SK-N-MC (cell line): ENCODE measurements at regions not wholly inside any gene's neighbourhood (a gene's known extent, or its start where the extent isn't known, plus 50 kb on each side); places are given as distances from the start of the nearest gene placed in this dataset.
"Not testable (repeated sequence)": the region's sequence is repeated elsewhere in the genome, so short reads cannot be mapped to it uniquely, and the experiment has no call there.

Experiments used
- DNase-seq: peaks from one replicate; pipeline ENCODE4 v3.0.0-alpha.2; 2011; ENCODE audit warnings: low read depth, low spot score
- H3K27ac ChIP-seq: fragments of 200-600 bp; sonication (generic); 2 replicates; pipeline ENCODE4 v1.5.1; 2016; ENCODE audit warnings: mixed run types
- H3K36me3 ChIP-seq: fragments of 200-600 bp; sonication (generic); 2 replicates; pipeline ENCODE4 v1.6.1; 2017; ENCODE audit warnings: antibody characterized with exemption, low read length, mixed read lengths; ENCODE audit not compliant: insufficient read depth
- H3K4me3 ChIP-seq: fragments of 200-600 bp; sonication (generic); 2 replicates; pipeline ENCODE4 v1.5.1; 2016
- H3K9ac ChIP-seq: fragments of 200-600 bp; sonication (generic); 2 replicates; pipeline ENCODE4 v1.8.0; 2017; ENCODE audit warnings: mixed run types, mixed read lengths; ENCODE audit not compliant: insufficient read length
- H3K9me3 ChIP-seq: fragments of 200-600 bp; sonication (generic); 2 replicates; pipeline ENCODE4 v1.6.1; 2017; ENCODE audit warnings: low read depth, mild to moderate bottlenecking, antibody characterized with exemption, low read length, moderate library complexity, mixed read lengths
- EZH2 ChIP-seq: fragments of 200-600 bp; sonication (generic); IDR thresholded peaks from one replicate; pipeline ENCODE4 v1.6.1; 2017; ENCODE audit warnings: antibody characterized with exemption
- FOXP2 ChIP-seq: optimal IDR thresholded peaks from 2 replicates; pipeline ENCODE3; 2011; ENCODE audit warnings: mild to moderate bottlenecking, moderate library complexity; ENCODE audit not compliant: insufficient read depth; ENCODE audit errors: extremely low read length, control extremely low read depth
- POLR2AphosphoS5 ChIP-seq: IDR thresholded peaks from 2 replicates; pipeline ENCODE4 v1.6.1; 2012; ENCODE audit warnings: mild to moderate bottlenecking, low read depth, low read length, borderline replicate concordance

GRCh38 chr10:130930821-130931220, 380.7 kb downstream of the TCERG1L start:
- H3K36me3 ChIP-seq: no peaks in the 10 kb centered on the region

GRCh38 chr10:130931256-130931655, 380.3 kb downstream of the TCERG1L start:
- H3K27ac ChIP-seq: no peak overlapping the region
- DNase-seq: no peak
- no peaks in the 10 kb centered on the region for H3K9me3 ChIP-seq
- H3K36me3 ChIP-seq: no peaks in the 10 kb centered on the region
- H3K4me3 ChIP-seq: no peak overlapping the region
- TF ChIP-seq FOXP2 (no peak), EZH2 (no peak), POLR2AphosphoS5 (no peak)
- H3K9ac ChIP-seq: no peak overlapping the region

More at GRCh38 chr10:130930821-130931220, 380.7 kb downstream of the TCERG1L start:
- Histone ChIP-seq H3K4me3 (no peak overlapping the region), H3K9ac (no peak overlapping the region), H3K27ac (no peak overlapping the region), H3K9me3 (no peaks in the 10 kb centered on the region)
- DNase-seq: no peak
- TF ChIP-seq FOXP2 (no peak), EZH2 (no peak), POLR2AphosphoS5 (no peak)

DNA sequence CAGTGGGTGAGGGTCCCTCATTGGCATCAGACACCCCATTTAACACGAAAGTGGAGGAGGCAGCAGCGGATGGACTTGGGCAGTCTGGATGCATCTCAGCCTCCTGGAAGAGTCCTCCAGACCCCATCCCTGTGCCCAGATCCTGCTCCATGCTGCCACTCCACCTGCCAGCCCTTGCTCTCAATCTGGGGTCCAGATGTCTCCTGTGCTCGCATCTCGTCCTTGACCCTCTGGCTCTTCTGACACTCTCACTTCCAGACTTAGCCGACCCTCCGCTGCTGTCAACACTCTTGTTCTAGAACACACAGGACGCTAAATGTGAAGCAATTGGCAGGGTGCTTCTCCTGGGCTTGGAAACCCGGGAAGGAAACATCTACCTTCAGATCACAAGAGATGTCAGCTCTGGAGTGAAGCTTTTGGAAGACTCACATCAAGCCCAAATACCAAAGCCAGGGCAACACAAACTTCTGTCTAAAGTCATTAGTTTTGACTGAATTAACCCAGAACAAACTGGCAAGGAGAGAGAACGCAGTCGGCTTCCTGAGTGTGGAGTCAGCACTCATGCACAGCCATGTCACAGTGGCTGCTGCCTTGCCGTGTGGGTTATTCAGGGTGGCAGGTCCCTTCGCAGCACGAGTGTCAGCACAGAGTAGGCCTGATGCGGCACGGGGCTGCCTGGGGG, 379.1 kb downstream of the TCERG1L start:
- Histone ChIP-seq H3K27ac (no peak overlapping the region), H3K9me3 (no peaks in the 10 kb centered on the region), H3K36me3 (no peaks in the 10 kb centered on the region), H3K9ac (no peak overlapping the region), H3K4me3 (no peak overlapping the region)
- TF ChIP-seq POLR2AphosphoS5 (no peak), EZH2 (no peak), FOXP2 (no peak)
- DNase-seq: no peak

GRCh38 chr10:130933008-130933390, 378.5 kb downstream of the TCERG1L start:
- Histone ChIP-seq H3K27ac (no peak overlapping the region), H3K9ac (no peak overlapping the region), H3K4me3 (no peak overlapping the region), H3K9me3 (no peaks in the 10 kb centered on the region), H3K36me3 (no peaks in the 10 kb centered on the region)
- DNase-seq: no peak
- TF ChIP-seq POLR2AphosphoS5 (no peak), EZH2 (no peak), FOXP2 (no peak)

DNA sequence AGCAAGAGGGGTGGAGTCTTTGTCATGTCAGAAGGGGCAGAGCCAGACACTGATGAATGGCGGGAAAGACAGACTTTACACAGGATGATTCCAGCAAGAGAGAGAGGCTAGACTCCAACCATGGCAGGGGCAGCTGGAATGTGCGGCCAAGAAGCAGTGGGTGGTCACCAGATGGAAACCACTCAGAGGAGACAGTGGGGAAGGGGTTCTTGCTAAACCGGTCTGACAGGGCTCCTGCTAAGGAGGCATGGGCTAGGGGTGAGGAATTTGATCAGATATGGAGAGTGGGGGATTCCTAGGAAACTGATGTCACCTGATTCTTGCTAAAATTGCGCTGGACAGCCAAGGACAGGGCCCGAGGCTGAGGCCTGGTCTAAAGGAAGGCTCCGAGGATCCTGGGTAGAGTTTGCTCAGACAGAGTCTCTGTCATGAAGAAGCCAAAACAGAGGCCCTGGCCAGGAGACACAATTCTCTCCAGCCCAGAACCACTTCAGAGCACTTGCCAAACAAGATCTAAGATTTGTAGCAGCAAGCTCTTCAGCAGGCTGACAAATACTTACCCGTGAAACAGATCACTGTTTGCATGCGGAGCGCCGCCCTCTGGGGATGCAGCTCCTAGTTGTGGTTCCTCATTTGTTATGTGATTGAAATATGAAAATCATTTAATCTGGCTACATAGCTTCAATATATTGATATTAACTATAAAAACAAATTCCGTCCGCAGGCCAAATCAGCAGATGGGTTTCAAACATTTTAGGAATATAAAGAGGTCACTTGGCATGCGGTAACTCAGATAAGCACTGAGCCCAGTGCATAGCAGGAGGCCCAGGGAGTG, 377.0 kb downstream of the TCERG1L start:
- TF ChIP-seq EZH2 (no peak), POLR2AphosphoS5 (no peak), FOXP2 (no peak)
- H3K27ac ChIP-seq: no peak overlapping the region
- no peak for DNase-seq
- no peaks in the 10 kb centered on the region for H3K9me3 ChIP-seq
- H3K9ac ChIP-seq: no peak overlapping the region
- H3K4me3 ChIP-seq: no peak overlapping the region
- H3K36me3 ChIP-seq: no peaks in the 10 kb centered on the region

DNA sequence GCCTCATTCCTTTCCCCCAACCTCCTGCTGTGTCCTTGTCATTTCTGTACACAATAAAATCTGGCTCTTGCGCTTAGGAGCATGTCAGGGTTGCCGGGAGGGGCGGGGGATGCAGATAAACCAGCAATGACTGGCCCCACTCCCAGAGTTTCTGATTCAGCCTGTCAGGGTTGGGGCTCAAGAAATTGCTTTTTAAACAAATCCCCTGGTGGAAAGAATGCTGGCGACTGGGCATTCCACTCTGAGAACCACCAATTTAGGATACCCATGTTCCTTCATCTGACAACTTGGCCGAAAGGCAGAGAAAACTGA, 376.4 kb downstream of the TCERG1L start:
- no peaks in the 10 kb centered on the region for H3K36me3 ChIP-seq
- no peaks in the 10 kb centered on the region for H3K9me3 ChIP-seq
- H3K4me3 ChIP-seq: no peak overlapping the region
- H3K27ac ChIP-seq: no peak overlapping the region
- no peak for TF ChIP-seq POLR2AphosphoS5
- TF ChIP-seq EZH2: no peak
- no peak for TF ChIP-seq FOXP2
- no peak for DNase-seq
- no peak overlapping the region for H3K9ac ChIP-seq

GRCh38 chr10:130935897-130936550, 375.5 kb downstream of the TCERG1L start:
- Histone ChIP-seq H3K9me3 (no peaks in the 10 kb centered on the region), H3K9ac (no peak overlapping the region), H3K4me3 (no peak overlapping the region), H3K36me3 (no peaks in the 10 kb centered on the region), H3K27ac (no peak overlapping the region)
- DNase-seq: no peak
- TF ChIP-seq POLR2AphosphoS5: no peak
- TF ChIP-seq FOXP2: no peak

DNA sequence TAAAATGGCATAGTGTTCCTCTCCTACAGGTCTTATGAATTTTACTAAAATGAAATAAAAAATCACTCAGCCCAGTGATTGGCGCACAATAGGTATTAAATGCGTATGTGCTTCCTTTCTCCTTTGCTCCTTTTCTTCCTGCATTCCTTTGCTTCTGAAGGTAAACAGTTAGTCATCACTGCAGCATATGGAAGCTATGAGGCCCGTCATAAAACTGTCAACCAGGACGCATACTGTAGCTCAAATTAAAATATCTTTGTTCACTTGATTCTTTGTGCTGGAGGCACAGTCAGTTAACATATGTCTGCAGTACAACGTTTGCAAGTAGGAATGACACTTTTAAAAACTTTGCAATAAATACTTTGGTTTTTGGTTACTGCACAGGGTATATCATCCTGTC, 374.7 kb downstream of the TCERG1L start:
- TF ChIP-seq EZH2 (no peak), FOXP2 (no peak), POLR2AphosphoS5 (no peak)
- H3K27ac ChIP-seq: no peak overlapping the region
- no peaks in the 10 kb centered on the region for H3K9me3 ChIP-seq
- H3K4me3 ChIP-seq: no peak overlapping the region
- no peak overlapping the region for H3K9ac ChIP-seq
- H3K36me3 ChIP-seq: no peaks in the 10 kb centered on the region
- no peak for DNase-seq

GRCh38 chr10:130938051-130938450, 373.5 kb downstream of the TCERG1L start:
- TF ChIP-seq FOXP2 (no peak), EZH2 (no peak), POLR2AphosphoS5 (no peak)

GRCh38 chr10:130938891-130939290, 372.6 kb downstream of the TCERG1L start:
- H3K9me3 ChIP-seq, H3K27ac ChIP-seq, H3K36me3 ChIP-seq, DNase-seq, H3K9ac ChIP-seq, H3K4me3 ChIP-seq: not testable (repeated sequence)

More at GRCh38 chr10:130938051-130938450, 373.5 kb downstream of the TCERG1L start:
- DNase-seq: no peak
- H3K9ac ChIP-seq: no peak overlapping the region
- H3K9me3 ChIP-seq: no peaks in the 10 kb centered on the region
- H3K4me3 ChIP-seq: no peak overlapping the region
- H3K27ac ChIP-seq: no peak overlapping the region
- no peaks in the 10 kb centered on the region for H3K36me3 ChIP-seq
